ENCODE measurements at regions not wholly inside any gene's neighbourhood (a gene's known extent, or its start where the extent isn't known, plus 50 kb on each side); places are given as distances from the start of the nearest gene placed in this dataset.
A peak's percentile ranks its signal among the peaks of the same experiment; 100 is the strongest.
"Not testable (repeated sequence)": the region's sequence is repeated elsewhere in the genome, so short reads cannot be mapped to it uniquely, and the experiment has no call there.

DNA sequence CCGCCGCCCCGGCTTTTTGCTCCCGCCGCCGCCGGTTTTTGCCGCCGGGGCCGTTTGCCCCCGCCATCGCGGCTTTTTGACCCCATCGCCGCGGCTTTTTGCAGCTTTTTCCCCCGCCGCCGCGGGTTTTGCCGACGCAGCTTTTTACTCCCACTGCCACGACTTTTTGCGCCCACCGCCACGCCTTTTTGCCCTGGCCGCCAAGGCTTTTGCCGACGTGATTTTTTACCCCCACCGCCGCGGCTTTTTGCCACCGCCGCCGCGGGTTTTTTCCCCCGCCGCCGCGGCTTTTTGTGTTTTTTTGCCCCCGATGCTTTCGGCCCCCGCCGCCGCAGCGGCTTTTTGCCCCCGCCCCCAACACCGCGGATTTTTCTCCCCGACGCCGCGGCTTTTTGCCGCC, 5001.9 kb upstream of the OR11H1 start:
- H3K27me3 ChIP-seq (replicated peaks in 1 of 7); H3K36me3 ChIP-seq; H3K4me1 ChIP-seq; intact Hi-C loops (cut with DNase I; ENCODE audit: low total_unique reads); H3K27ac ChIP-seq; DNase-seq; H3K9me3 ChIP-seq; H3K4me3 ChIP-seq: not testable (repeated sequence)
- WGBS, 5 donors, result 73 to 80% (median 79%) methylated on average over 2 to 38 of the region's 54 CpGs

DNA sequence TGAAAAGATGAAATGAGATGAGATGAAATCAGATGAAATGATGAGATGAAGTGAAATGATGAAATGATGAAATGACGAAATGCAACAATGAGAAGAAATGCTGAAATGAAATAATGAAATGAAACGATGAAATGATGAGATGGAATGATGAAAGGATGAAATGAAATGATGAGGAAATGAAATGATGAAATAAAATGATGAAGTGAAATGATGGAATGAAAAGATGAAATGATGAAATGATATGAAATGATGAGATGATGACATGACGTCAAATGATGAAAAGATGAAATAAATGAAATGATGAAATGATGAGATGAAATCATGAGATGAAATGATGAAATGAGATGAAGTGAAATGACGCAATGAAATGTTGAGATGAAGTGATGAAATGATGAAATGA, 4996.9 kb upstream of the OR11H1 start:
- WGBS, 5 donors, result 27 to 50% (median 47%) methylated on average over 1 to 2 of the region's 4 CpGs; no CpG with 5 or more reads in 2 of the 5 donors
- intact Hi-C loops (cut with DNase I; ENCODE audit: low total_unique reads); H3K36me3 ChIP-seq: not testable (repeated sequence)

DNA sequence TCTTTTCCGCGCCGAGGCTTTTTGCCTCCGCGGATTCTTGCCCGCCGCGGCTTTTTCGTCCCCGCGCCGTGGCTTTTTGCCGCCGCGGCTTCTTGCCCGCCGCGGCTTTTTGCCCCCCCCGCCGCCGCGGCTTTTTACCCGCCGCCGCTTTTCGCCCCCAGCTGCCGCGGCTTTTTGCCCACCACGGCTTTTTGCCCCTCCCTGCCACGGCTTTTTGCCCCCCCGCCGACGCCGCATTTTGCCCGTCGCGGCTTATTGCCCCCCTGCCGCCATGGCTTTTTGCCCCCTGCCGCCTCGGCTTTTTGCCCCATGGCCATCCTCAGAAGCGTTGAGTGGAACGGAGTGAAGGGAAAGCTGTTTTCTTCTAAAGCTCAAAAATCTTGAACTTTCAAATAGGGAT, 4955.5 kb upstream of the OR11H1 start:
- DNase-seq, result peak; percentile 23
- H3K27me3 ChIP-seq (replicated peaks in 1 of 7); intact Hi-C loops (cut with DNase I; ENCODE audit: low total_unique reads); H3K4me3 ChIP-seq; H3K27ac ChIP-seq; H3K36me3 ChIP-seq; H3K9me3 ChIP-seq; H3K4me1 ChIP-seq: not testable (repeated sequence)
- WGBS, 5 donors, result 65 to 85% (median 77%) methylated on average over 16 to 42 of the region's 42 CpGs

More for the DNA sequence above, 4996.9 kb upstream of the OR11H1 start:
- not testable (repeated sequence) for H3K27ac ChIP-seq; H3K4me3 ChIP-seq; DNase-seq; H3K4me1 ChIP-seq; H3K27me3 ChIP-seq (replicated peaks in 1 of 7); H3K9me3 ChIP-seq

DNA sequence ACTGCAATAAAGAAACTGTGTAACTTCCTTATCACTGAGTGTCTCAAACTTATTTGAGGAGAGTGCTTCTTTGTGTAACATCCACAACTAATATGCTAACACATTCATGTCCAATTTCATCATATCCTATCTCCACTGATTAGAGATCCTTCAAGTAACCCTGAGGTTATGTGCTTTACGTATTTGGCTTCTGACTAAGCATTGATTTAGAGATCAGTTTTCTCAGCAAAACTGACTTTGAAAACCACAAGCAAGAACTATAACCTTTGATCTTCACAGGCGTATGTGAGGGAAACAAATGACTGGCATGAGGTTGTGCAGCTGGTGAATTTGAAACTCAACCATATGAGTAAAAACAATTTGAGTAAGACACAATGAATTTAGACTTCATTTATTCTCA, 4926.9 kb upstream of the OR11H1 start:
- H3K4me3 ChIP-seq; H3K27ac ChIP-seq; DNase-seq; H3K4me1 ChIP-seq; H3K9me3 ChIP-seq; H3K36me3 ChIP-seq; H3K27me3 ChIP-seq (replicated peaks in 1 of 7); intact Hi-C loops (cut with DNase I; ENCODE audit: low total_unique reads): not testable (repeated sequence)
- no CpG with 5 or more reads among the region's 2 CpGs for WGBS, 5 donors

DNA sequence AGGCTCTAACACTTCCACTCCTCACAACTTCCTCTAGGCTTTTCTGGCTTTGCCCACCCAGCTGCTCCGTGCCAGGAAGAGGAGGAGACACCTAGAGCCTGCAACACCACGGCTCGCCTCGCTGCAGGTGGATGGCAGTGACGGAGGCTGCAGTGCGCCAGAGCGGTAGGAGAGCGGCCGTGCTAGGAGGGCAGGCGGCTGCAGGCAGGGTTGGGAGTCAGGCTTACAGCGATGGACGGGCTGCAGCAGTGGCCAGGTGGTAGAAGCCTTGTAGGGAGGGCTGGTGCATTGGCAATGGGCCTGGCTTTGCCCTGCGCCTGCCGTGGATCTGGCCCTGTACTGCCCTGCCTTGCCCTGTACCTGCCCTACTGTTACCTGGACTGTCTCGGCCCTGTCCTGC, 4896.0 kb upstream of the OR11H1 start:
- WGBS, 5 donors, result 90% methylated on average over 7 of the region's 15 CpGs; no CpG with 5 or more reads in 4 of the 5 donors
- DNase-seq, result not testable (repeated sequence)

DNA sequence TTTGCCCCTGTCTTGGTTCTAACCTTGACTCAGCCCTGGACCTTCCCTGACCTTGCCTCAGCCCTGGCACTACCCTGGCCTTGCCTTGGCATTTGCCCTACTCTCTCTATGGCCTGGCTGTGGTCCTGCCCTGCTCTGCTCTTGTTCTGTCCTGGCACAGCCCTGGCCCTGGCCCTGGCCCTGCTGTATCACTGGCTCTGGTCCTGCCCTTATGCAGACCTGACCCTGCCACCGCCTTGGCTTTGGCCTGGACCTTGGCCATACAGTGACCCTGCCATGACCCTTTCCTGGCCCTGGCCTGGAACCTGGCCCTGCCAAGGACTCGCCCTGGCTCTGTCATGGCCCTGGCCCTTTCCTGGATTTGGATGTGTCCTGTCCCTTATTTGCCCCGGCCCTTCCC, 4892.7 kb upstream of the OR11H1 start:
- not testable (repeated sequence) for H3K4me3 ChIP-seq

More for the DNA sequence above, 4896.0 kb upstream of the OR11H1 start:
- H3K27me3 ChIP-seq (replicated peaks in 1 of 7); H3K4me1 ChIP-seq; H3K36me3 ChIP-seq; H3K9me3 ChIP-seq; H3K4me3 ChIP-seq; H3K27ac ChIP-seq; intact Hi-C loops (cut with DNase I; ENCODE audit: low total_unique reads): not testable (repeated sequence)

DNA sequence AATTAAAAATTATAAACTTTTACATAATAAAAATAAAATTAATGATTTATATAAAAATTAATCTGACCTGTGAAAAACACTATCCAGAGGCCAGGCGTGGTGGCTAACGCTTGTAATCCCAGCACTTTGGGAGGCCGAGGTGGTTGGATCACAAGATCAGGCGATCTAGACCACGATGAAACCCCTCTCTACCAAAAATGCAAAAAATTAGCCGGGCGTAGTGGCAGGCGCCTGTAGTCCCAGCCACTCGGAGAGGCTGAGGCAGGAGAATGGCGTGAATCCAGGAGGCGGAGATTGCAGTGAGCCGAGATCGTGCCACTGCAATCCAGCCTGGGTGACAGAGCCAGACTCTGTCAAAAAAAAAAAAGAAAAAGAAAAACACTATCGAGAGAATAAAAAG, 4865.2 kb upstream of the OR11H1 start:
- H3K4me3 ChIP-seq; DNase-seq; H3K36me3 ChIP-seq; H3K27me3 ChIP-seq (replicated peaks in 1 of 7); intact Hi-C loops (cut with DNase I; ENCODE audit: low total_unique reads); H3K4me1 ChIP-seq; H3K9me3 ChIP-seq; H3K27ac ChIP-seq: not testable (repeated sequence)
- WGBS, 5 donors, result 63 to 86% (median 76%) methylated on average over 8 to 14 of the region's 14 CpGs

More for the DNA sequence above, 4892.7 kb upstream of the OR11H1 start:
- WGBS, 5 donors, result 77% methylated on average over 1 of the region's 3 CpGs; no CpG with 5 or more reads in 4 of the 5 donors
- DNase-seq; H3K4me1 ChIP-seq; H3K36me3 ChIP-seq; intact Hi-C loops (cut with DNase I; ENCODE audit: low total_unique reads); H3K9me3 ChIP-seq; H3K27me3 ChIP-seq (replicated peaks in 1 of 7); H3K27ac ChIP-seq: not testable (repeated sequence)

DNA sequence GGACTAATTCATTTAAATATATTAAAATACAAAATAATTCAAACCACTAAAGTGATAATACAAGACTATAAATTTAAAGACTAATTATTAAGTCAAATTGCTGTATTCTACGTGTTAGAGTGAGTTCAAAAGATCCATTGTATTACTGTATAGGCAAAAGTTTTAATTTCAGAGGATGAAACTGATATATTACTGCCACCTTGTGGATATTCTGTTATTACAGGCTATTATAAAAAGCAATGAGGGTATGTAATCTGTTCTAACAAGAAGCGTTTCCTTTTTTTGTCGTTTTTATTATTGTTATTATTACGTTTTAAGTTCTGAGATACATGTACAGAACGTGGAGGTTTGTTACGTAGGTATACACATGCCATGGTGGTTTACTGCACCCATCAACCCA, 4854.9 kb upstream of the OR11H1 start:
- TF ChIP-seq, protein P1, sequence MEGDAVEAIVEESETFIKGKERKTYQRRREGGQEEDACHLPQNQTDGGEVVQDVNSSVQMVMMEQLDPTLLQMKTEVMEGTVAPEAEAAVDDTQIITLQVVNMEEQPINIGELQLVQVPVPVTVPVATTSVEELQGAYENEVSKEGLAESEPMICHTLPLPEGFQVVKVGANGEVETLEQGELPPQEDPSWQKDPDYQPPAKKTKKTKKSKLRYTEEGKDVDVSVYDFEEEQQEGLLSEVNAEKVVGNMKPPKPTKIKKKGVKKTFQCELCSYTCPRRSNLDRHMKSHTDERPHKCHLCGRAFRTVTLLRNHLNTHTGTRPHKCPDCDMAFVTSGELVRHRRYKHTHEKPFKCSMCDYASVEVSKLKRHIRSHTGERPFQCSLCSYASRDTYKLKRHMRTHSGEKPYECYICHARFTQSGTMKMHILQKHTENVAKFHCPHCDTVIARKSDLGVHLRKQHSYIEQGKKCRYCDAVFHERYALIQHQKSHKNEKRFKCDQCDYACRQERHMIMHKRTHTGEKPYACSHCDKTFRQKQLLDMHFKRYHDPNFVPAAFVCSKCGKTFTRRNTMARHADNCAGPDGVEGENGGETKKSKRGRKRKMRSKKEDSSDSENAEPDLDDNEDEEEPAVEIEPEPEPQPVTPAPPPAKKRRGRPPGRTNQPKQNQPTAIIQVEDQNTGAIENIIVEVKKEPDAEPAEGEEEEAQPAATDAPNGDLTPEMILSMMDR (IDR thresholded peaks at IDR 0.05 in 8 of 11, conservative IDR thresholded peaks at IDR 0.05 in 3 of 11), result peak in 1 of 11 experiments; percentile 19
- H3K27ac ChIP-seq; H3K36me3 ChIP-seq; H3K4me3 ChIP-seq; H3K4me1 ChIP-seq; H3K27me3 ChIP-seq (replicated peaks in 1 of 7); intact Hi-C loops (cut with DNase I; ENCODE audit: low total_unique reads); H3K9me3 ChIP-seq; DNase-seq: not testable (repeated sequence)
- 28 to 36% (median 31%) methylated on average over 5 to 6 of the region's 6 CpGs for WGBS, 5 donors

DNA sequence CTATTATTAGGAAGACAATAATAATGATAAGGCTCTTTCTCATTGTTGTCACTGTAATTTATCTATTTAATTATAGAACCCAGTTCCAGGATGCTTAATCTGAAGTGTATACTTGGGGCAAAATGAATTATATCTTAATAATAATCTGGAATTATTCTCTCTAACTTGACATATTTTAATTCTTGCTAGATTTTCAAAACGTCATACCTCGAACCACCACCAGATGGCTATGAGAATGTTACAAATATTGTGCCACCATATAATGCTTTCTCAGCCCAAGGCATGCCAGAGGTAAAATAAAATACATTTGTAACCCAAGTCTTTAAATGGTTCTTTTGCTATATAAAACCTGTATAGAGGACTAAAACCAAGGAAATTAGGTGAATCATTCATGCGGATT, 4849.3 kb upstream of the OR11H1 start:
- 9 to 22% (median 15%) methylated on average over 3 of the region's 3 CpGs for WGBS, 5 donors
- not testable (repeated sequence) for DNase-seq

DNA sequence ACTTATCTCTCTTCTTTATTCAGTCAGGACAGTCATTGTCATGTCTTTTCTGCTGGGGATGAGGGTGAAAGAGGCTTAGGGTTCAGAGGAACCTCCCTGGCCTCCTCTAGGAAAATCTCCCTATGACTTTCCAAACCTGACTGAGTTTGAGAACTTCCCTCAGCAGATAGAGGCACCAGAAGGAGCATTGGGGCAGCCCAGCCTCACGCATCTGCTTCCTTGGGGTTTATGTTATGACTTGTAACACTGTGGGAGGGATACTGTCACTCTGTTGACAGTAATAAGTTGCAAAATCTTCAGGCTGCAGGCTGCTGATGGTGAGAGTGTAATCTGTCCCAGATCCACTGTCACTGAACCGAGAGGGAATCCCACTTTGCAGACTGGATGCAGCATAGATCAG, 4842.6 kb upstream of the OR11H1 start:
- DNase-seq; H3K27me3 ChIP-seq (replicated peaks in 1 of 7); H3K4me3 ChIP-seq; intact Hi-C loops (cut with DNase I; ENCODE audit: low total_unique reads); H3K9me3 ChIP-seq; H3K36me3 ChIP-seq; H3K4me1 ChIP-seq; H3K27ac ChIP-seq: not testable (repeated sequence)
- 56 to 75% (median 74%) methylated on average over 1 of the region's 2 CpGs; no CpG with 5 or more reads in 1 of the 5 donors for WGBS, 5 donors

More for the DNA sequence above, 4849.3 kb upstream of the OR11H1 start:
- H3K27ac ChIP-seq; H3K4me3 ChIP-seq; intact Hi-C loops (cut with DNase I; ENCODE audit: low total_unique reads); H3K4me1 ChIP-seq; H3K36me3 ChIP-seq; H3K27me3 ChIP-seq (replicated peaks in 1 of 7); H3K9me3 ChIP-seq: not testable (repeated sequence)

DNA sequence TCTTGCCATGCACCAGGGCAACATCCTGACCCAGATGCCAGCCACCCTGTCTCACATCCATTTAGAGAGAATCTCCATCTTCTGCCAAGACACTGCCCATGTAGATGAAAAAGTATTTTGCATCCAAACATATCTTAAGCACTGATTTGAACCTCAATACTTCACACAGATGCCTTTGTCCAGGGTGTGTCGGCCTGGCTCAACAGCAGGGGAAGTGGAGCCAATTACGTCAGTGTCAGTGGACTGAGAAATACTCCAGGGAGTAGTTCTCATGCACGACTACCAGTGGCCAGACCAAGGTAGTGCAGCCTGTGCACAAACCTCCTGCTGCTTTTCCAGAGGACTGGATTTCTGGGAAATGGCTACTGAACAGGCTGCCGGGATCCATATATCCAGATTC, 4840.7 kb upstream of the OR11H1 start:
- not testable (repeated sequence) for H3K36me3 ChIP-seq

More for the DNA sequence above, 4840.7 kb upstream of the OR11H1 start:
- DNase-seq; intact Hi-C loops (cut with DNase I; ENCODE audit: low total_unique reads); H3K9me3 ChIP-seq; H3K4me1 ChIP-seq; H3K27ac ChIP-seq; H3K4me3 ChIP-seq; H3K27me3 ChIP-seq (replicated peaks in 1 of 7): not testable (repeated sequence)
- WGBS, 5 donors, result 36 to 60% (median 55%) methylated on average over 3 to 4 of the region's 4 CpGs
